ENCODE measurements at regions not wholly inside any gene's neighbourhood (a gene's known extent, or its start where the extent isn't known, plus 50 kb on each side); places are given as distances from the start of the nearest gene placed in this dataset.

DNA sequence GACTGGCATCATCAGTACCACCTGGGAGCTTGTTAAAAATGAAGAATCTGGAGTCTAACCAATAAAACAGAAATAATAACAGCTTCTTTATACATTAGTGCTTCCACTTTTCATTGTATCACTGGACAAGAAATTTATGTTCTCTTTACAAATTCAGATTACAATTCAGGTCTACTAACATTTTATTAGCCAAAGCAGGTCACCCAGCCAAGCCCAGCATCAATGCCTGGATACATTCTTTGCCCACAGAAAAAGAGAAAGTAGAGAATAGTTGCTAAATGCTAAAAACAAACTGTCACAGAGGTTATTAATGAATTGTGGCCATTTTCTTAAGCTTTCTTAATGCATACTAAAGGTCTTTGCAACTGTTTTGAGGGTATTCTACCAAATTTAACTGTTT lies 458.3 kb downstream of the BTBD3 start:
- DNase-seq (ENCODE audit: low spot score) = no peak

DNA sequence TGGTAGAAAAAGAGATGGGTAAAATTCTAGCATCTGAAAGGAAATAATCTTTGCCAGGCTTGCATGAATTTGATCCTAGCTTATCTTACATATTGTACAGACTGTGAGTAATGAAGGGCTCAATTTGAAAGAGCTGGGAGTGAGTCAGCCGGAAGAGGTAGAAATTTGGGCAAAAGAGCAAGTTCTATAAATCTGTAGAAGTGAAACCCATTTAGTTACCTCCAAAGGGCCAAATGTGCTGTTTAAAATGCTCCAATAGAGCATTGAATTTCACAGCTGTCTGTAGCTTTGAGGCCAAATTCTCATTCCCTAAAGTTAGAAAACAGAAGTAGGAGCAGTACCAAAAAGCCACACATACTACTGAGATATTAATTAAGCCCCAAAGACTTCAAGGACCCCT lies 466.1 kb downstream of the BTBD3 start:
- no peak for DNase-seq (ENCODE audit: low spot score)

DNA sequence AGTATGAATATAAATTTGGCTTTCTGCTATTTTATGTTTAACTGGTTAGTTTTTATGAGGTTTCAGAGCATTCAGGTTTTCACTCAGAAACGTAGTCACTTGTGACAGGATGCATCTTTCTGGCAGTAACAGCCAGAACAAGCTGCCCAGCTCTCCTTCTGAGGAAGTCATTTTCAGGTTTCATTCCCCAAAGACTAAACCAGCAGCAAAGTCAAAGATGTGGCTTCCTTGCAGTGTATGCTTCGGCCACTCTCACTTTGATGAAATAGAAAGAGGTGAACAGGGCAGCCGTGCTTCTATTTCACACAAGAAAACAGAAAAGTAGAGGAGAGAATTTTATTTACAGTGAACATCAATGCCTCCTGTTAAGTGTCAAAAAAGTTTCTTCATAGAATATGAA lies 469.1 kb downstream of the BTBD3 start:
- no peak for DNase-seq (ENCODE audit: low spot score)

DNA sequence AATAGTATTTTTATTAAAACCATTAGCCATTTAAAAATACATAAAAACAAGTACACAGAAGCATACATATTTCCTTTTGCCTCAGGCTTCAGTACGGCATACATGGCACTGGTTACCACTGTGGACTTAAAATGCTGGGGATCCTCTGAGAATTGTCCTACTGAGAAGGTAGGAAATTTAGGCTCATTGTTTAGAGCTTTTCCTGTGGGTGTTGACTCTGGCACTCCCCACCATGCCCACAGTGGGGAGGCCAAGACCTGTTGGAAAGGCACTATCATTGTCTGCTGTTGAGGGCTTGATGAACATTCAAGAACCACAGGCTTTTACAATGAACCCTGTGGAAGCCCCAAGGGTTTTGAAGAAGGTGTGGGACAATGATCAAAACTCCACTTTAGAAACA lies 473.4 kb downstream of the BTBD3 start:
- DNase-seq (ENCODE audit: low spot score) = no peak

DNA sequence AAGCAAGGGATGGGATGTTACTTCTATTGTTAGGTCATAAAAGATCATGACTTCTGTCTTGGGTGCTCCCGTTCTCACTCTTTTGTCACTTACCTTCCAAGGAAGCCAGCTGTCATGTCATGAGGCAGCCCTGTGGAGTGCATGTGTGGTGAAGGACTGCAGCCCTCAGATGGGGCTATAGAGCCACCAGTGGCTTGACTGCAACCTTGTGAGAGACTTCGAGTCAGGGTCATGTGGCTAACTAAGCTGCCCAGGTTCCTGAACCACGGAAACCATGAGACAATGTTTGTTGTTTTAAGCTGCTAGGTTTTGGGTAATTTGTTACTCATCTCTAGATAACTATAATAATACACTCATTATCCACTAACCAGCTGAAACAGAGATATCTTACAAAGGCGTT lies 477.1 kb downstream of the BTBD3 start:
- peak; percentile 3 for DNase-seq (ENCODE audit: low spot score)

DNA sequence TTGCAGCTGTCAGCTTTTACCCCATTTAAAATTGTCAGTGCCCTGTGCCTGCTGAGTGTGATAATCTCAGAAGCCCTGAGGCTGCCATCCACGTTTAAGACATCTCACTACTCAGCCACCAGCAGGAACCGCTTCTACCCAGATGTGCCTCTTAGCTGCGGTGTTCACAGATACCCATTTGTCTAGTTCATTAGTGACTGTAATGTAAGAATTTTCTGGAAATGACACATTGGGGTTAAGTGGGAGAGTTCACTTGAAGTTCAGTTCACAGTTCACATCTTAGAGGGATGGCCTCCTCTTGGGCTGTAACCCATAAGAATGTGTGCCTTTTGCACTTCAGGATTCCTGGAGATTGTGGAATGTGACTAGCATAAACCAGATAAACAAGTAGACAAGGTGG lies 477.7 kb downstream of the BTBD3 start:
- DNase-seq (ENCODE audit: low spot score) = no peak

DNA sequence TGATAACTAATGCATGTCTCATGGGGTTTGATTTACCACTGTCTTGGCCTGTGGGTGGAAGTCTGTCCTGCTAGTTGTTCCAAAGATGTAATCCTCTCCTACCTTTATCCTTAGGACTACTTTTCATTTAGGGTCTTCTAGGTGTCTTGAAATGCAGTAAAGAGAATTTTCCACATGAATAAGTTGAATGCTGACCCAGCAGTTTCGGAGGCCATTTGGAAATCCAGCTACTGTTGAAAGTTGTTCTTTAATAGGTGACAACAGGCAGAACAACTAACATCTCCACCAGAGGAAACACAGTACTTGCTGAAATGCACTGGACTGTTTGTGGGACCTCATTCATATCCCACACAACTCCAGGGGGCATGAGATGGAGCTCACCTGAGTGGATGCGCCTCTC lies 478.1 kb downstream of the BTBD3 start:
- no peak for DNase-seq (ENCODE audit: low spot score)

DNA sequence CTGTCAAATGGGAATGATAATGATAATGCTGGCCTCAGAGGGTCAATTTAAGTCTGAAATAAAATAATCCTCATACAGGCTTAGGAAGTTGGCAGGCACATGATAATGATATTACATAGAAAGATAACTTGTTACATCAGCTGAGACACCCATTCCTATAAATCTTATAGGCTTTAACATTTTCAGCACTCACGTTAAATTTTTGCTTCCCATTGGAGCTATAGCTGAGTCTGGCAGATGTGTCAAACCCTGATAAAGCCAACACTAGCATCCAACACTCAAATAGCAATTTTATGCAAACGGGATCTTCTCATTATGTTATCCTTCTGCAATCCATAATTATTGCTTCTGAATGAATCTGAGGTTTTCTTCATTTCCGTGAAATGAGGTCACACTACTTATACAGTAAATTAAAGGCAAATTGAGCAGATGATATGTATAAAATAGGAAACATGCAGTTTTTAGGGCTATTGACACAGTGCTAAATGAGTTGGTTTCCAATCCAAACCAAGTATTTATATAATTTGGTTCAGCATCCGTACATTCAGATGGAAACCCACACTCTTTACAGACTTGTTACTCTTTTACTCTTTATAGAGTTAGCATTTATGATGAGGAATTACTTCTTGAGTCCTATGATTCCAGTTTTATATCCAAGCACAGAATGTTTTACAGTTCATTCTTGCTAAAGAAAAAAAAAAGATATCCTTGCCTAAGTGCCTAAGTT lies 481.6 kb downstream of the BTBD3 start:
- no peak for DNase-seq (ENCODE audit: low spot score)

DNA sequence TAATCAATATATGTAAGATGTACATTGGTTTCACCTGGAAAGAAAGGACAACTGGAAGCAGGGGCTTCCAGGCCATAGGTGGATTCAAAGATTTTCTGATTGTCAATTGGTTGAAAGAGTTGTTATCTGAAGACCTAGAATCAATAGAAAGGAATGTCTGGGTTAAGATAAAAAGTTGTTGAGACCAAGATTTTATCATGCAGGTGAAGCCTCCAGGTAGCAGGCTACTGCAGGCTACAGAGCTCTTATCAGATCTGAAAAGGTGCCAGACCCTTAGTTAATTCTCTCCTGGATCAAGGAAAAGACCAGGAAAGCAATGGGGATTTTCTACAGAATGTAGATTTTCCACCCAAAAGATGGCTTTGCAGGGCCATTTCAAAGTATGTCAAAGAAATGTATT lies 487.2 kb downstream of the BTBD3 start:
- no peak for DNase-seq (ENCODE audit: low spot score)

DNA sequence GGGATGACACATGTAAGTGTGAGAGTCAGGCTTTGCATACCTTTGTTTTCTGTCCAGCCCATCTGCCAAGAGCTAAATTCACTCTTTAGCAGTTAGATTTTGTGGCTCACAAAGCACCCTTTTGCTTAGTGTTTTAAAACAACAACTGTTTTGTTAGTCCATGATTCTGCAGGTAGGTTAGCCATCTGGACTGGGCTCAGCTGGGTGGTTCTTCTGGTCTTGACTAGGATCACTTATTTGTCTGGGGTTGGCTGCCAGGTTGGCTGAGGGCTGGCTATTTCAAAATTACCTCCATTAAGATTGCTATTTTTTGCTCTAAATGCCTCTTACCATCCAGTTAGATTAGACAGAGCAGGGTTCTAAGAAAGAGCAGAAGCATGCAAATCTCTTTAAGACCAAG lies 489.3 kb downstream of the BTBD3 start:
- no peak for DNase-seq (ENCODE audit: low spot score)

DNA sequence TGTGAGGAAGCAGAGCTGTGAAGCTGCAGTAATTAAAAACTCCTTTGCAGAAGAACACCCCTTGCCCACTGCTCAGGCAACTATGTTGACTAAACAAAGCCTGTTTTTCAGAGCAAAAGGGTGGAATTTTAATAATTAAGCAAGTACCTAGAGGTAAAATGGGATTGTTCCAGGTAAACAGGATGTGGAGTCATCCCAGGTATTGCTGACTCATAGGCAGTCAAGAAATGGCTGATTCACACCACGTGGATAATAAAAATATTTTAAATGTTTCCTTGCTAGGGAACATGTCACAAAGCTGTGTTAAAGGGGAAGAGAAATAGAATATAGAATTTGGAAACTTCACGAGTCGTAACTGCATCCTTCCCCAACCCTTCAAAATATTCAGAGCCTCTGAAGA lies 491.8 kb downstream of the BTBD3 start:
- DNase-seq (ENCODE audit: low spot score) = no peak

DNA sequence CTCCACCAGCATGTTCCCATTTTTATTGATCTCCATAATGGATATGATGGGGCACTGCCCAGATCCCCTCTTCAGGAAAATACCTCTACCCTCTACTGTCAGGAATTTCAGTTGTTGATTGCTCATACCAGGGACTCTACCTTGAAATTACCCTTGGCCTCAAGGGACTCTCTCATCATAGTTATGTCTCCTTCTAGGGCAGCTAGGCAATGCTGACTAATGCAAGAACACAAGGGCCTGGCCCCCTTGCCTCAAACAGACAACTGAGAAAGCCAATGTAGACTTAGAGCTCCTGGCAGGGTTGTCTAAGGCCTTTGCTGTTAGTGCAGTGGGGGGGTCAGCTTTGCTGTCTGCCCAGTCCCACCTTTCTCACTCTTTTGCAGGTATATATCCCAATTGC lies 493.1 kb downstream of the BTBD3 start:
- DNase-seq (ENCODE audit: low spot score) = no peak

DNA sequence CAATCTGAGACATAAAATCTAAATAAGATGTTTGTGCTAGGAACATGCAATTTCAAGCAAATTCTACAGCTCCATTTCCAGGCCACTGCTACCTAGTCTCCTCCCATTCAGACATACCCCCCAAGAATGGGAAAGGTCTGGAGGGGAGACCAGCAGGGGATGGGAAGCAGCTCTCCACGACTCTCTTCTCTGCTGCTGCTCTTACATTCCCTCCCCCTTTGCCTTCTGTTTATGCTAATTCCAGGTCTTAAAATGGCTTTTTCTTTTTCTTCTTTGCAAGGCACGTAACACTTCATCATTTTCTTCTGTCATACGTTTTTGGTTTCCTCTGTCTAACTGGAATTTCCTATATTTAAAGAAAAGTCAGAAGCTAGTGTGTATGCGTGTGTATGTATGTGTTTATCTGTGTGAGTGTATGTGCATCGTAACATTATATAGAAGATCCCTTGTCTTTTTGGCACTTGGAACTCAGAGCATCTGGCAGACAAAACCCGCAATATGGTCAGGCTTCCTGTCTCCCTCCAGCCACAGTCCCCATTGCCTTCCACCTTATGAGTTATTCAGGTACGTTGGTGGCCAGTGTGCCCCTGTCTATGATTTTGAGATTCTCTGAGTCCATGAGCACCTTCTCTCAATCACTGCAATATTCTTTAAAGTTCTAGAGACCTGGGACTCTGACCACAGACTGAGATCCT lies 493.7 kb downstream of the BTBD3 start:
- DNase-seq (ENCODE audit: low spot score) = no peak

DNA sequence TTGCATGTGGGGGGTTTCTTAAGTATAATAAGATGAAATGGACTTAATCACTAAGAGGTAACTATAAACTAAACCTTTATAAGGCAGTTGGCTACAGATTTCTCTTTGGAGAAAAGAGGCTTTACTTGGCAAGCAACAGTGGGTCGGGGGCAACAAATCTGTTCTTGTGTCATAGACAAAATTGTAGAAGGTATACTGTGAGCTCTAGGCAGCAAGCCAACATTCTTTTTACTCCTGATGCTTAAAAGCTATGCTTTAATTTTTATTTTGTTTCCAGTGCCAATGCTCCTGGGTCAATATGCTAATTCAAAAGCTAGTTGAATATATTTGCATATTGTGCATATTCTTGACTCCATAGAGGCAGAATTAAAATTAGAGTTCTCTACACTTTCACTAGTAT lies 495.4 kb downstream of the BTBD3 start:
- DNase-seq (ENCODE audit: low spot score) = no peak

DNA sequence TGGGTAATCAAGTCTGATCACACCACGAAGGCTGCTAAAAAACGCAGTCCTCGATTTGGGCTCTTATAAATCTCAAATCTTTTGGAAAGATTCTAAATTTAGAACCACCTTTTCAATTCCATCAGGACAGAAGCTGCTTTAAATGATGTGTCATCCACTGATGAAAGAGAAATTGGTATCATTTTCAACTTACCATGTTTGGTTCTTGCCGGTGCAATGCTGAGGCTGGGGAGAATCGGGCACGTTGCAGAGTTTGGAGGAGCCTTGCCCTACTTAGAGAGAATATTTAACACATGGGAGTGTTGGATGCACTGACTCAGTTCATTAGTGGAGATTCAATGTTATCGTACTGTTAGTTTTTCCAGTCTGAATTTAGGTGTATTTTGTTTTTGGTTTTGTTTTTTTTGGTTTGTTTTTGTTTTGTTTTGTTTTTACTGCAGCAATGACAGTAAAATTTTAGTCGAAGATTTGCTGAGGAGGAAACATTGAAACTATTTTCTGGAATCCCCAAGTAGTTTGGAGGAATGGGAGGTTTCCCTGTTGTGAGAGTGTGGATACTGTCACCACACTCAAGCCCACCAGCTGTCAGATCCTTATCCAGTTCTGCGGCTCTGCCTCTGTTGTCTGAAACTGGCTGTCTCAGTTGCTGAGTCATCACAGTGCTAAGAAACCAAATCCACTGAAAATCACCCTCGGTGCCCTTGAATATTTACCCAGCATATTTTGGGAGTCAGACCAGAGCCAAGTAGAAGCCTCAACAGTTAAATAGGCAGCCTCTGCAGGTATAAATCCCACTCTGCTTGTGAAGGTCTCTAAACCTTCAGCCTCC lies 497.0 kb downstream of the BTBD3 start:
- DNase-seq (ENCODE audit: low spot score) = no peak

DNA sequence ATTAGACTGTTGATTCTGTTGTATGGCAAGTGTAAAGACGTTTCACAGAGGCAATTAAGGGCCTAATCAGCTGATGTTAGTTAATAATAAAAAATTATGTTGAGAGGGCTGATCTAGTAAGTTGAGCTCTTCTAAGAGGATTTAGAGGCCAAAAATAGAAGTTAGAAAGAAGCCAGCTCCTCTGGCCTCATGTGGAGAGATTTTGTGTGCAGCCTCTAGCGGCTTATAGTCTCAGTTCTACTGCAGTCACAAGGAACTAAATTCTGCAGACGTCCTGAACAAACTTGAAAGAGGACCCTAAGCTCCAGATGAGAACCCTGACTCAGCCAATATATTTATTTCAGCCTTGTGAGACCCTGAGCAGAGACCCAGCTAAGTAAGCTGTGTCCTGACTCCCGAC lies 498.6 kb downstream of the BTBD3 start:
- DNase-seq (ENCODE audit: low spot score) = no peak

DNA sequence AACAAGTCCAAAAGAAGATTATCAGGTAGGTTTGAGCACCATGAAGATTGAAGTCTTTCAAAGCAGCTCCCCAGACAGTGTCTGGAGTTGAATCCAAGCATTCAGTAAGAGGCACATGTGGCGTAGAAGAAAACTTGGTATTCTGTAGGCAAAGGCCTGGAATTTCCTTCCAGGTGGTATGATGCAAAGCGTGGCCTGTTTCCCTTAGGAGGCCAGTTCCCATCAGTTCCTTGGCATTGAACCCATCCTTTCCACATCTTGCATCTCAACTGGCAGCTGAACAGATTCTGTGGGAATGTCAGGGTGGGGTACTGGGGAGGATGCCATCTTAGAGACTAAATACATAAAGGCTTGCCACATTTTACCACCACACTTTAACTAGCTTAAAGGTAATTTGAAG lies 516.0 kb downstream of the BTBD3 start:
- DNase-seq (ENCODE audit: low spot score) = no peak

DNA sequence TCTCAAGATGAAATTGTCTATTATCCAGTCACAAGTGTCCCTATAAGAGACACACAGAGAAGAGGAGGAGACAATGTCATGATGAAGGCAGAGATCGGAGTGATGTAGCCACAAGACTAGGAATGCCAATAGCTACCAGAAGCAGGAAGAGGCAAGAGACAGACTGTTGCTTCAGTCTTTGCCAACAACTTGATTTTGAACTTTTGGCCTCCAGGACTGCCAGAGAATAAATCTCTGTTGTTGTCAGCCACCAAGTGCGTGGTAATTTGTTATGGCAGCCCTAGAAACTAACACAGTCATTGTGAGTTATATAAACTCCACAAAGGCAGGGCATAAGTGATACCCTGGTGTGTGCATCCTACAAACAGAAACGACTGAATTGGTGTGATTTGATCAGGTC lies 517.0 kb downstream of the BTBD3 start:
- no peak for DNase-seq (ENCODE audit: low spot score)

DNA sequence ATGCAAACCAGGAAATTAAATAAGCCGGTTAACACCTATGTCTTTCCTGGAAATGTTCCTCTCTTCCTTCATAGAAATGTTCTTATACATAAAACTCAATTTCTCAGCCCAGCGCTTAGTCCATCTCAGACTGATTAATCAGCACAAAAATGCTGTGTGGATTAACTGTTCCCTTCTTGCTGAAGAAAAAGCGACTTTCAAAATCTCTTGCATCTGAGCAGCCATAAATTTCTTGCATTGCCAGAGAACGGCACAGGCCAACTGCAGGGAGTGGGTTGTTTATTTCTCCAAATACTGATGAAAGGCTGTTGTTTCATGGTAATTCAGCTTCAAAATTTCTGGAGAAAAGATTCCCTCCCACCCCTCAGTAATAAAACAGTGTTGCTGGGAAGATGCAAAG lies 517.6 kb downstream of the BTBD3 start:
- no peak for DNase-seq (ENCODE audit: low spot score)

DNA sequence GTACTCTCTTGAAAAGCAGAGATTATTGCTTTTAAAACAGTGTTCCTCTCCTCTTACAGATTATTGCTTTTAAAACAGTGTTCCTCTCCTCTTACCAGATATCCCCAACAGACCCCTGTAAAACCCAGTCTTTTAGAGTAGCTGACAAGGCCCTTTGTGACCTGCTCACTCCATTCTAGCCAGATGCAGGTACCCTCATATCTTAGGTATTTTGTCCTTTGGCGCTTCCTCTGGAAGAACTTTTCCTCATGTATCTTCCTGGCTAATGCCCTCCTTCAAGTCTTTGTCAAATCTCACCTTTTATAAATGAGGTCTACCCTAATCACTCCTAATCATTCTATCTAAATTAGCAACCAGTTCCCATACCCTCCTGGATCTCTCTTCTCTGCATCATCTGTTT lies 536.0 kb downstream of the BTBD3 start:
- no peak for DNase-seq (ENCODE audit: low spot score)

DNA sequence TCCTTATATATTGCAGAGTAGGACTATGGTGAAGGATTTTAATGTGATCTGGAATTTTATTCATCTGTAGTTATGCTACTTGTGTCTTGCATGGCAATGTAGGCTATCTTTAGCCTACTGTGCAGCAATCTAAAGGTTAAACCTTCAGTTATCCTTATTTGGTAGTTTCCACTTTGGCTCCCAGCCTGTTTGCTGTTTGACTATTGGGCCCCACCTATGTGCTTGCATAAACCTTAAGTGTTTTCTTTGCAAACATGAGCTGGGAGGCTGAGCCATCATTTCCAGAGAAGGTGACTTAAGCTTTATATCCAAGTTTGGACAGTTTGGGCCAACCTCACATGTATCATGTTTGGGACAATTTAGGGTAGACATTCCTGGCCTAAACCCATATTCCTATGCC lies 537.5 kb downstream of the BTBD3 start:
- no peak for DNase-seq (ENCODE audit: low spot score)

DNA sequence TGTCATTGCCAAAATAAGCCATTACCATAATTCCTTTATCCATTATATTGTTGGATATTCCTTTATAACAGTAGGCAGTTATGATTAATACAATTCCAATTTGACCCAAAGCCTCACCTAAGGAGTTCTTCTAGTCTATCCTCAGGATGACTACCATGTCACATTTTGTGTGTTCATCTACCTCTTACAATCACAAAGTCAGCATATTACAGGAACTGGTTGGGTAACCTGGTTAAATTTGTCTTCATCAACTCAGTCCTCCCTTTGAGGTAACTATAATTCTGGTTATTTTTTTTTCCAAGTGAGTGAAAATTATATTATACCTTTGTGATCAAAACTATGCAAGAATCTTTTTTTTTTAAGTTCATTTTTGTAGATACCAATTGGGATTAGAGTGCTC lies 540.5 kb downstream of the BTBD3 start:
- DNase-seq (ENCODE audit: low spot score) = no peak

DNA sequence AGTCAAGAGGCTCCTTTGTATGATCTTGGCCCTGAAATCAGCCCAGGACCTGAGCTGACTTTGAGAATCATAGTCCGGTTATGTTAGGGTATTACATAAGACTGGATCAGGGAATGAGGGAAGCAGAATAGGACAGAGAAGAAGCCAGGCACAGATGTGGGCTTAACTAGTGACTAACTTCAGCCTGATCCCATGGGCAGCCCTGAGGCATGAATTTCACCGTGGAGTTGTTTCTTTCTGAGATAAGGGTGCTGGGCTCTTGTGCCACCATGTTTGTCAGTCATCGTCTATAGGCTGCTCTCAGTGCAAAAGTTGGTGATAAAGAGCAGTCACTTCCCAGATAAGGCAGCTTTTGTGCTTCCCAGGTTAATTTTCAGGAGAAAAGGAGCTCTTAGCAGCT lies 544.7 kb upstream of the SPTLC3 start:
- DNase-seq (ENCODE audit: low spot score) = no peak
